Ecto neural progenitor cell (in vitro differentiated cells): ENCODE measurements at regions not wholly inside any gene's neighbourhood (a gene's known extent, or its start where the extent isn't known, plus 50 kb on each side); places are given as distances from the start of the nearest gene placed in this dataset.
"Not testable (repeated sequence)": the region's sequence is repeated elsewhere in the genome, so short reads cannot be mapped to it uniquely, and the experiment has no call there.

Experiments
- DNase-seq: peaks from one replicate; pipeline ENCODE4 v3.0.0-alpha.2; 2018; ENCODE audit warnings: low spot score

DNA sequence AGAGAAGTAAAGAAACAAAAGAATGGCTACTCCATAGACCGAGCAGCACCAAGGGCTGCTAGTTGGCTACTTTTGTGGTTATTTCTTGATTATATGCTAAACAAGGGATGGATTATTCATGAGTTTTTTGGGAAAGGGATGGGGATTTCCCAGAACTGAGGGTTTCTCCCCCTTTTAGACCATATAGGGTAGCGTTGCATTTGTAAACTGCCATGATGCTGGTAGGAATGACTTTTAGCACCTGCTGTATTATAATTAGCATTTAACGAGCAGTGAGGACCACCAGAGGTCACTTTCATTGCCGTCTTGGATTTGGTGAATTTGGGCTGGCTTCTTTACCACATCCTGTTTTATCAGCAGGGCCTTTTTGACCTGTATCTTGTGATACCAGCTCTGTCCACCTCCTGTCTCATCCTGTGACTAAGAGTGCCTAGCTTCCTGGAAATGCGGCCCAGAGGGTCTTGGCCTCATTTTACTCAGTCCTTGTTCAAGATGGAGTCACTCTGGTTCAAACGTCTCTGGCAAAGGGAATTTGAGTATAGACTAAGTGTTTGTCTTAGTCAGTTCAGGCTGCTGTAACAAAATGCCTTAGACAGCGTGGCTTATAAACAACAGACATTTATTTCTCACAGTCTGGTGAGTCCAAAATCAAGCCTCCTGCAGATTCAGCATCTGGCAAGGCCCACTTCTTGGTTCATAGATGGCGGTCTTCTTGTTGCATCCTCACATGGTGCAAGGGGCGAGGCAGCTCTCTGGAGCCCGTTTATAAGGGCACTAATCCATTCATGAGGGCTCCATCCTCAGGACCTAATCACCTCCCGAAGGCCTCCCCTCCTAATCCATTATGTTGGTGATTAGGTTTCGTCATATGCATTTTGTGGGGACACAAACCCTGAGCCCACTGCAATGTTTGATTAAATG, 348.3 kb upstream of the SFSWAP start:
- no peak for DNase-seq

DNA sequence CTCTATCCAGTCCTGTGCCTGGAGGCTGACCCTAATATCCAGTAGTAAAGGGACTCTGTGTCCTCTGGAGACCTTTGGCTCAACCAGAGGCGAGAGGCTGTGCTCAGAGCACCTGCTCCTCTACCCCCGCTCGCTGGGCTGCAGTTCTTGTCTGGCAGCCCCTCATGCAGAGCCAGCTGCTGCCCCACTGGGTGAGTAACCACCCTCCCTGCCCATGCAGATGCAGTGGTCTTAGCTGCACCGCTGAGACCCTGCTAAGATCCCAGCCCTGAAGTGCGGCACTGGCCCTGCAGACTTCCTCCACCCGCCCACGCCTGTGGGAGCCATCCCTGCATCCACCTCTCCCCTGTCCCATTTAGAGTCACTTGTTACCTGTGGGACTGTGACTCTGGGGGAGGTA, 347.5 kb upstream of the SFSWAP start:
- DNase-seq = no peak

DNA sequence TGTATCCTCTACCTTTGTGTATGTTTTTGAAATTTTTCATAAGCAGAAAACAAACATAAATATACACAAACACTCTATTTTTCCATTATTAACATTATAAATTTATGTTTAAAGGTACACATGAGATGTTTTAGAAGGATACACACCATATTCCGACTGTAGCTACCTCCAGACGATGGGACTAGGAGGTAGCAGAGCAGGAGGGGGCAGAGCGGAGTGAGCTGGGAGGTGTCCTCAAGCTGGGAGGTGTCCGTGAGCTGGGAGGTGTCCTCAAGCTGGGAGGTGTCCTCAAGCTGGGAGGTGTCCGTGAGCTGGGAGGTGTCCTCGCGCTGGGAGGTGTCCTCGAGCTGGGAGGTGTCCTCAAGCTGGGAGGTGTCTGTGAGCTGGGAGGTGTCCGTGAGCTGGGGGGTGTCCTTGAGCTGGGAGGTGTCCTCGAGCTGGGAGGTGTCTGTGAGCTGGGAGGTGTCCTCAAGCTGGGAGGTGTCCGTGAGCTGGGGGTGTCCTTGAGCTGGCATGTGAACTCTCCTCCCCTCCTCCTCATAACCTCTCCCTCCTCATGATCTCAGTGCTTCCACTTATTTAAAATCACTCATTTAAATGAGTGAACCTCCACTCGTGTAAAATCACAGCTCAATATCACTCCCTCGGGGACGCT, 346.9 kb upstream of the SFSWAP start:
- DNase-seq = no peak

DNA sequence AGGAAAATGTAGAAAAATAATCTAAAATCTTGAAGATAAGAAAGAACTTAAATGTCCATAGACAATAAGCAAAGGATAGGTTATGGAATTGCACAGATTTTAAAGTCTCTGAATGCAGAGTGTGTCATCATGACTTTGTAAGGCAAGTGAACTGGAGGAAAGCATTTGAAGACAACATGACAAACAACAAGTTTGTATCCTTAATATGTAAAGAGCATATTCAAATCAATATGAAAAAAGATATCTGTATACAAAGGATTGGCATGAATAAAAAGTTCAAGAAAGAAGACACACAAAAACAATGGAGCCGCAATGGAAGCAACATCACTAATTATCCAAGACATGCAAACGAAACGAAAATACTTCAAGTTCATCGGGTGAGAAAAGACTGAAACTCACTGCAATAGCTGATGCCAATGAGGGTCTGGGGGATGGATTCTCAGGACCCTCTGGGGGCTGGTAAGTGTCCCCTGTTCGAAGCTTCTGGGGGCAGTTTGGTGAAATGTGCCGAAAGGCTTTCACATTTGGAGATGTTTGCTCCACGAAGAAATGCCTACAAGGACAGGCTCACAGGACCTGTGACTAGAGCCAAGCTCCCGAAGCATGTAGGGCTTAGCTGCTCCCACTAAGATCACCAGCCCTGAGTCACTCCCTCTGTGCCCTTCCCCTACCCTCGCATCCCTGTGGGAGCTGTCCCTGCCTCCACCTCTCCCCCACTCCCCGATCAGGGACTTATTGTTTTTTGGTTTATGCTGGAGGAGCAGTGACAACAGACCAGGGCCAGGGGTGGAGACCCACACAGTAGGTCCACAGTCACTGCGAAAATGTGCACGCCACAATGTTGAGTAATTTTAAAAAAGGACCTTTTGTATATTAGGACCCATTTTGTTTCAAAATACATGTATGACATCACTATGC, 345.7 kb upstream of the SFSWAP start:
- no peak for DNase-seq

DNA sequence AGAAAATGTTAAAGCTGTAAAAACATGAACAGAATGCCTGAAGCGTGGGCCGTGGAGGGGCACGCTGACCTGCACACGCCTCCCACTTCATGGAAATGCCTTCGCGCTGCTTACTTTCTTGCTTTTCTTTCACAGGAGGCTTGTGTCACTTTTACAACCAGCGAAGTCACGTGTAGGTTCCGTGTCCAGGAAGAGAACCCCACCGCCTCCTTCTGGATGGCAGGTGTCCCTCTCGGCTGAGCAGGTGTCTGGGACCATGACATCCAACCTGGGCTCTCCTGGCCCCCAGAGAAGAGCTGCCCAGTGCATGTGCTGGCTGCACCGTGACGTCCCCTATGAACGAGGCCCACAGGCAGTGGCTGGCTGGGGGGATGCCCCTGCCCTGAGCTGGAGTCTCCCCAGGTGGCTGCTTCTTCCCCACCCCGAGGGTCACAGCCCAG, 345.0 kb upstream of the SFSWAP start:
- DNase-seq = no peak

DNA sequence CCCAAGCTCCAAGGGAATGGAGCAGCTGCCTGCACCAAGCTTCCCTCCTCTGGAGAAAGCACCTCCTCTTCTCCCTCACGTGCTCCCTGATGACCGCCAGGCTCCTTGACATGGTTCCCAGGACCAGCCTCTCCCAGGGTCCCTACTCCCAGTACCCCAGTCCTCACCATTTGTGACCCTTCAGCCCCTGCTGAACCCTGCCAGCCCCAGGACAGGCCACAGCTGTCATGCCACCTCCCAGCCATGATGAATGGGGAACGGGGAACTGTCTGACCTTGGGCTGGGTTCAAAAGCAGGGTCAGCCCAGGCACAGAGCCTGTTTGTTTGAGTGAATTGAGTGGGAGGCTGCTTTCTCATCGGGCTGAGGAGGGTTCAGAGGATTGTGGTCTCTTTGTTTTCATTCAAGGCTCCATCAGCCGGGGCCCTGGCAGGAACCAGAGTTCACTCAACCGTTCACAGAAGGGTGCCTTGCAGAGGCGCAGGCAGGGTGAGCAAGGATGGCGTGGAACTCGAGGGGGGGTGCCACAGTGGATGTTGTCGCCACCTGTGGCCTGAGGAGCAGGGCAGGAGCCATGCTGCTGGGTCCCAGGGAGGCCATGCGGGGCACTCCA, 344.5 kb upstream of the SFSWAP start:
- no peak for DNase-seq

DNA sequence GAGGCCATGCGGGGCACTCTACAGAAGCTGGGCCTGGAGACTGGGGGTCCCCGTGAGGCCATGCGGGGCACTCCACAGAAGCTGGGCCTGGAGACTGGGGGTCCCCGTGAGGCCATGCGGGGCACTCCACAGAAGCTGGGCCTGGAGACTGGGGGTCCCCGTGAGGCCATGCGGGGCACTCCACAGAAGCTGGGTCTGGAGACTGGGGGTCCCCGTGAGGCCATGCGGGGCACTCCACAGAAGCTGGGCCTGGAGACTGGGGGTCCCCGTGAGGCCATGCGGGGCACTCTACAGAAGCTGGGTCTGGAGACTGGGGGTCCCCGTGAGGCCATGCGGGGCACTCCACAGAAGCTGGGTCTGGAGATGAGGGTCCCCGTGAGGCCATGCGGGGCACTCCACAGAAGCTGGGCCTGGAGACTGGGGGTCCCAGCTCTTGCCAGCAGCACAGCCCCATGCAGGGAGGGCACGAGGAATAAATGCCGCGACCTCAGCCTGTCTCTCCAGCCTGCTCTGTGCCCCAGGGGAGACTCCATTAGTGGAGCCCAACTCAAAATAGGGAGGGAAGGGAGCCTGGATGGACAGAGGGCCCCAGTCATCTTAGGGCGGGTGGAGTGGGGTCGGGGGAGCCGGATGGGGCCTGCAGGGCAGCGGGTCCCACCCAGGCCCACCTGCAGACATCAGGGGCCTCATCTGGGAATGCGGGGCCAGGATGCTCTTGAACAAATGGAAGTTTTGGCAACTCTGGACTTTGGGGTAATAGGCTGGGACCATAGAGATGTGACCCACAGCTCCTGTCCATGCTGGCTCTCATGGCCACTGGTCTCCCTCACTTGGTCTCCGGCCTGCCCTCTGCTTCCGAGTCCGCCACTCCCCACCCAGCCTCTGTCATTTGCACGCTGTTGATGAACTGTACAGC, 343.6 kb upstream of the SFSWAP start:
- not testable (repeated sequence) for DNase-seq

DNA sequence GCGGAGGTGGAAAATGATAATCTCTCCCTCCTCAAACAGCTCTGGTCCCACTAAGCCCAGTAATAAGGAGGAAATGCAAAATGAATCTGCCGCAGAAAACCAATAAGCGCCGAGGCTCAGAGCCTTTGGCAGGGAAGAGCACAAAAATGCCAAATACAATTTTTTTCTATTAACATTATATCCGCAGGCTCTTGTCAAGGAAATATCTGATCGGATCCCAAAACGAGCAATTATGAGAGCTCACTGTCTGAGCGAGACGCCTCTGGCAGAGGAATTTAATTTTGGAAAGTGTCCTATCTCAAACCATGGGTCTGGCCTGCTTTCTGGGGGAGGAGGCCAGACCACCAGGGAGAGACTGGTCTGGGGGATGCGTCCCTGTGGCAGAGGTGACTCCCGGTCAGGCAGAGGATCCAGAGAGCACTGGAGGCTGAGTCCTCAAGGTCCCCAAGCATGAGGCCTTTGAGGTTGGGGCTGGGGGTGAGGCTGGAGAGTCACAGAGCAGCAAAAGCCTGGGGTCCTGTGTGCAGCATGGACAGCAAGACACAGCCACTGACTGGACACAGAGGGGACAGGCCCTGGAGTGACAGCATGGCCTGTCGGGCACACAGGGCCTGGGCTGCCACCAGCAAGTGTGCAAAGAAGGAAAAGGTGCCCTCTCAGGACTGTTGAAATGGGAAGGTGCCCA, 342.8 kb upstream of the SFSWAP start:
- DNase-seq = no peak

DNA sequence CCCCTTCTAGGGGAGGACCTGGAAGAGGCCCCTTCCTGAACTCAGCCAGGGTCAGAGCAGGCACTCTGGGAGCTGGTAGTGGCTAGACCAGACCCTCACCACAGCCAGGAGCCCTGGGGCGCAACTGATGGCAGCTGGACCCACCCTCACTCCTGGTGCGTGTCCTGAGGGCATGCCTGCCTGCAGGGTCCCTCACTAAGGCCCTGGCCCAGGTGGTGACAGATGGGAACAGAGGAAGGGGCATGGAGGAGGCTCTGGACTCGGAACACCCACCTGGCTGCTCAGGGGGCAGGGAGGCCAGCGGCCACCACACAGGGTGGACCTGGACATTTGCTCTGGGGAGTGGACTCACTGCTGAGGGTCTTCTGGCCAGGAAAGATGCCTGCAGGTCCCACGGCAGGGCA, 342.2 kb upstream of the SFSWAP start:
- DNase-seq = no peak

DNA sequence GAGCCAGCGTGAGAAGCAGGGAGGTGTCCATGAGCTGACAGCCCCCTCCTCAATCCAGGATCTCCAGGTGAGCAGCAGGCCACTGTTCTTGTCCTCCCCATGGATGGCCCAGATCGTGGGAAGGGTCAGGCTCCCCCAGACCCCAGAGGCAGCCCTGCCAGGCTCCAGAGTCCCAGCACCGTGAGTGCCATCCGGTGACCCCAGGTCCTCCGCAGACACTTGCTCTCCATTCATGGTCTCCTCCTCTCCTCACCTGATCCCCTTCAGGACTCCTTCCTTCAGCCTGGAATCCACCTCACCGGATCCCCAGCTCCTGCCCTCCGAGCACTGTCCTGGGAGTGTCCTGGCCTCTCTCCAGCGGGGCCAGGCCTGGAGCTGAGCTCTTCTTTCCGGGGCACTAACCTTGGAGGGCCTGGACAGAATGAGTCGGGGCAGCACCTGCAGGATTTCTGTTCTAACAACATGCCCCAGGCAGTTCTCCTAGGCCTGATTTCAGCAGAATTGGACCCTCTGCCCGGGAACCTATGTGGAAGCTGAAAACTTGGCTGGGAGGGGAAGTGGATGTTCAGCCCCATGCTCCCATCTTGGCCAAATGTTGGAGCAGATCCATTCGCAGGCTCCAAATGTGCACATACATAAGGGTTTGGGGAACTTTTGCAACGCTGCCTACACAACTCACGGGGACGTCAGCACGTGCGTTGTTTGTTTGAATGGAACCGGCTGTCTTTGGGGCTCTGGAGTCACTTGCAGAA, 341.6 kb upstream of the SFSWAP start:
- no peak for DNase-seq

DNA sequence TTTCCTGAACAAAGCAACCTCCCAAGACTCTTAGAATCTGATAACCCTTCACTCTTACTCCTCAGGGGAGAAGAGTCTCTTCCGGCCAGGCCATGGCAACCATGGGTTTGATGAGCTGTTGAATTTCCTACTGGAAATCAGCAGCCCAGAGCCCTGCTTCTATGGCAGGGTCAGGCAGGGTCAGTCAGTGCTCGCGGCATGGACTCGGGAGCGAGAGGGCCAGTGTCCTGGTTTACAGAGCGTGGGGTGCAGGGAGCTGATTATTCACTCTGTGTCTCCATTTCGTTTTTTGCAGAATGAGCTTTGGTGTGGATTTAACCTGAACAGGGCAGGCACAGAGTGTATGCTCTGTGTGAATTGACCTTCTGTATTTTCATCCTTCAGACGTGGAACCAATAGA, 340.6 kb upstream of the SFSWAP start:
- no peak for DNase-seq

DNA sequence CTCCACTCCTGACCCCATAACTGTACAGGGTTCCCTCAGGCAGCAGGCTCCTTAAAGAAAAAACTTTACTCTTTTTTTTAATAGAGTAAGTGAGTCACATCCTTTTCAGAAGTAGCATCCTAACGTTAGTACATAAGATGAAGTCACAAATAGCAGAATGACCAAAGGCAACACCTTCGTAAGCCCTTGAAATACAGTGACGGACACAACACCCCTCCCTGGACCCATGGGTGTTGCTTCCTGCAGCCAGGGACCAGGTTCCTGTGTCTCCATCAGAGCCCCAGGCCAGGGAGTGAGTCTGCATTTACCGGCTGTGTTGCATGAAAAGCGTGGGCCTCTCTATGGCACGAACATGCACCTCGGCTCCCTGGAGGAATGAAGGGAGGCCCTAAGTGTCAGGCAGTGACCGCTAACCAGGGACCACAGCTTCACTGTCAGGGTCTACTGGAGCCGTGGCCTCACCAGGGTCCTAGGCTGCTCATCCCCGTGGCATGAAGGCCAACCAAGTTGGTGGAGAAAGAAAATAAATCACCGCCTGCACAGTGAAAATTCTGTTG, 340.0 kb upstream of the SFSWAP start:
- DNase-seq = no peak

DNA sequence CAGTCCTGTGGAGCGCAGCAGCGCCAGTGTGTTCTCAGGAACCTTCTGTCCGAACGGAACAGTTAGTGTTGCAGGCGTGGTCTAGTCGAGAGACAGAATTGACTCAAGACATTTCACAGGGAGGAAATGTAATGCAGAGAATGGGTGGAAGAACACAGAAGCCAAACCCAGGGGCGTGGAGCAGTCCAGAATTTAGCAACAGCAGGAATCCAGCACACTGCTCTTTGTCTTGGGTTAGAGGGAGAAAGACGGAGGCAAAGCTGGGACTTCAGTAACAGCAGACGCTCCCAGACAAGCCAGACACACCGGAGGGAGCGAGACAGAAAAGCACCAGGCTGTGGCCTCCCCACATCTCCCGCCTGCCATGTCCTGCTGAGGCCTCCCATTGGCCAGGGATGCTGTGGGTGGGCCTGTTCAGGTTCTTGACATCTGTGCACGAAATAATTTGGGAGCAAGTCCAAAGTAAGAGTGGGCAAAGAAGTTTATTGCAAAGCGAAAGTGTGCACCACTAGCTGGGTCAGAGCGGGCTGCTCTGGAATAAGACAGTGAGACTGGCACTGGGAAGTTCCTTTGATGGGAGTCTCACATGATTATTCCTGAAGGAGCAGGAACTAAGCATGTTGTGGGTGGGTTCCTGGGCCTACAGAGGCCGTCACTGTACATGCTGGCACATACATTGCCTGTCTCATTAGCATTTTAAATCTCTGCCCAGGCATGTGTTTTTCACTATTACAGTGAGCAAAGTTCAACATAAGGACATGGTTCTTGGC, 339.3 kb upstream of the SFSWAP start:
- no peak for DNase-seq

DNA sequence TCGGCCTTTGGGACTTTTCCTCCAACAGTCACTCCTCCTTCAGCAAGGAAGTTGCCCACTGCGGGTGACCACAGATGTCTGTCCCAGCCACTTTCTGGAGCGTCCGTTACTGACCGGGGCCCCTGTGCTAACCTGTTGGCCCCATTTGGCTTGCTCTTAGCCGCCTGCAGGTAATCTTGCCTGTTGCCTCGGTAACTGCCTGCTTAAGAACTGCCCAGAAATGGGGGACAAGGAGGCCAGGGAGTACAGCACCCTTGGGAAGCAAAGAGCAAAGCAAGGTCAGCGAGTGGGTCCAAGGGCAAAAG, 338.8 kb upstream of the SFSWAP start:
- DNase-seq = no peak

DNA sequence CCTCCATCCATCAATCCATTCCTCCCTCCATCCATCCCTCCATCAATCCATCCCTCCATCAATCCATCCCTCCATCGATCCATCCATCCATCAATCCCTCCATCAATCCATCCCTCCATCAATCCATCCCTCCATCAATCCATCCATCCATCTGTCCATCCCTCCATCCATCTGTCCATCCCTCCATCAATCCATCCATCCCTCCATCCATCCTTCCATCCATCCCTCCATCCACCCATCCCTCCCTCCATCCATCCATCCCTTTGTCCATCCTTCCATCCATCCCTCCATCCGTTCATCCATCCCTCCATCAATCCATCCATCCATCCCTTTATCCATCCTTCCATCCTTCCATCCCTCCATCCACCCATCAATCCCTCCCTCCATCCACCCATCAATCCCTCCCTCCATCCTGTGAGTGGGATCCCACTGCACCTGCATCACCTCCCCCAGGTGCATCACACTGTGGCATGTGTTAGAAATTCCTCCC, 338.1 kb upstream of the SFSWAP start:
- no peak for DNase-seq

DNA sequence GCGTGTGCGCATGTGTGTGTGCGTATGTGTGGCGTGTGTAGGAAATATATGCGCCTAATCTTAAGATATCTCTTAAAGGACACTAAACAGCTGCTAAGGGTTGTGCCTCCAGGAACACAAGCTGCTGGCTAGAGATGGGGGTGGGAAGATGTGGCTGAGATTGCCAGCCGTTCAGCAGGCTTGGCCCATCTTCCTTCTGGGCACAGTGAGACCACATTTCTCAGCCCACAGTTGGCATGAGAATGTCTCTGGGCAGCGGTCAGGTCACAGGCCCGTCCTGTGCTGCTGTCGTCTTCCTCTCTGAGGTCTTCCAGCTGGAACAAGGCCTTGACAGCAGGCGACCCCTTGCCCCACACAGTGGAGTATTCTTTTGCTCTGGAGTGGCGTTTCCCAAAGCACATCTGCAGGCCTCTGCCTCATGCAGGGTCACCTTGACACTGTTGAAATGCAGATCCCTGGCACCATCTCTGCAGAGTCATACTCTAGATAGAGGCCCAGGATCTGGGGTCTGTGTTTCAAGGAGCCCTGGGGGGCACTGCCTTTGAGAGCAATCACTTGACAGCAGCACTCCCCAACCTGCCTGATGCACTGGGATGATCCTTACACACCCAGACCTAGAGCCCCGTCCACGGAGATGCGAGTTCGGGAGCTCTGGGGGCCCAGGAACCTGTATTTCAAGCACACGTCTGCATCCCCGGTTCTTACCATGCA, 335.5 kb upstream of the SFSWAP start:
- DNase-seq = peak; percentile 41

DNA sequence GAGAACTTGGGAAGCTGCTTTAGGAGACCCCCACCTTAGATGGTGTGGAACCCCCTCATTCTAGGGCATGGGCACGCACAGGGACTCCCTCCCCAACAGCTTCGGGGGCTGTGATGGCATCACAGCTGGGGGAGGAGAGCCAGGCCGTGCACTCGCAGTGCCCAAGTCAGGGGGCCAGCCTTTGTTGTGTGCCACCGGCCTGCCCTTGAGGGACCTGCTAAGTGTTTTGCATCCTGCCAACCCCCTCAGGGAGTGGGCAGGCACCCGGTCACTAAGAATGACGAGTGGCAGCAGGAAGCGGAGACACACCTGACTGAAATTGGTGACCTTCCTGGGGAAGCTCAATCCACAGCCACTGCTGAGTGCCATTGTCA, 334.9 kb upstream of the SFSWAP start:
- DNase-seq = no peak
